Glutamatergic neuron (in vitro differentiated cells): ENCODE measurements at regions not wholly inside any gene's neighbourhood (a gene's known extent, or its start where the extent isn't known, plus 50 kb on each side); places are given as distances from the start of the nearest gene placed in this dataset.

ENCODE experiments used
- DNase-seq: peaks from one replicate; pipeline ENCODE4 v3.0.0; 2022
- H3K27ac Mint-ChIP-seq: one replicate; pipeline ENCODE4 v1.8.0; 2020; ENCODE audit warnings: mild to moderate bottlenecking, mixed read lengths, inconsistent platforms; ENCODE audit not compliant: unreplicated experiment
- H3K27me3 Mint-ChIP-seq: one replicate; pipeline ENCODE4 v1.8.0; 2020; ENCODE audit warnings: mild to moderate bottlenecking, moderate library complexity, mixed read lengths, inconsistent platforms; ENCODE audit not compliant: unreplicated experiment
- H3K36me3 Mint-ChIP-seq: one replicate; pipeline ENCODE4 v1.8.0; 2020; ENCODE audit warnings: mild to moderate bottlenecking, mixed read lengths, inconsistent platforms; ENCODE audit not compliant: unreplicated experiment
- H3K4me1 Mint-ChIP-seq: one replicate; pipeline ENCODE4 v1.8.0; 2020; ENCODE audit warnings: mild to moderate bottlenecking, low read depth, mixed read lengths, inconsistent platforms; ENCODE audit not compliant: unreplicated experiment
- H3K4me3 Mint-ChIP-seq: one replicate; pipeline ENCODE4 v1.8.0; 2020; ENCODE audit warnings: mild to moderate bottlenecking, mixed read lengths, inconsistent platforms; ENCODE audit not compliant: unreplicated experiment
- H3K9me3 Mint-ChIP-seq: one replicate; pipeline ENCODE4 v1.8.0; 2020; ENCODE audit warnings: mild to moderate bottlenecking, moderate library complexity, mixed read lengths, inconsistent platforms; ENCODE audit not compliant: unreplicated experiment
- TF ChIP-seq, protein P1 (sequence below): fragments of 200-600 bp; sonication (generic); IDR thresholded peaks from one replicate; pipeline ENCODE4 v1.5.0; 2021; ENCODE audit not compliant: partially characterized antibody, unreplicated experiment

- peaks cover 46% of the 10 kb centered on the region for H3K4me1 Mint-ChIP-seq
- DNase-seq, result no peak
- H3K4me3 Mint-ChIP-seq, result no peak overlapping the region
- H3K27ac Mint-ChIP-seq, result peak overlapping the region; percentile 79
- TF ChIP-seq, protein P1, sequence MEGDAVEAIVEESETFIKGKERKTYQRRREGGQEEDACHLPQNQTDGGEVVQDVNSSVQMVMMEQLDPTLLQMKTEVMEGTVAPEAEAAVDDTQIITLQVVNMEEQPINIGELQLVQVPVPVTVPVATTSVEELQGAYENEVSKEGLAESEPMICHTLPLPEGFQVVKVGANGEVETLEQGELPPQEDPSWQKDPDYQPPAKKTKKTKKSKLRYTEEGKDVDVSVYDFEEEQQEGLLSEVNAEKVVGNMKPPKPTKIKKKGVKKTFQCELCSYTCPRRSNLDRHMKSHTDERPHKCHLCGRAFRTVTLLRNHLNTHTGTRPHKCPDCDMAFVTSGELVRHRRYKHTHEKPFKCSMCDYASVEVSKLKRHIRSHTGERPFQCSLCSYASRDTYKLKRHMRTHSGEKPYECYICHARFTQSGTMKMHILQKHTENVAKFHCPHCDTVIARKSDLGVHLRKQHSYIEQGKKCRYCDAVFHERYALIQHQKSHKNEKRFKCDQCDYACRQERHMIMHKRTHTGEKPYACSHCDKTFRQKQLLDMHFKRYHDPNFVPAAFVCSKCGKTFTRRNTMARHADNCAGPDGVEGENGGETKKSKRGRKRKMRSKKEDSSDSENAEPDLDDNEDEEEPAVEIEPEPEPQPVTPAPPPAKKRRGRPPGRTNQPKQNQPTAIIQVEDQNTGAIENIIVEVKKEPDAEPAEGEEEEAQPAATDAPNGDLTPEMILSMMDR, result no peak
- peaks cover 25% of the 10 kb centered on the region for H3K27me3 Mint-ChIP-seq
- peaks cover 20% of the 10 kb centered on the region for H3K9me3 Mint-ChIP-seq
- H3K36me3 Mint-ChIP-seq, result no peaks in the 10 kb centered on the region
Observed at GRCh38 chr12:124434951-124435805, 132.2 kb downstream of the NCOR2 start.

DNA sequence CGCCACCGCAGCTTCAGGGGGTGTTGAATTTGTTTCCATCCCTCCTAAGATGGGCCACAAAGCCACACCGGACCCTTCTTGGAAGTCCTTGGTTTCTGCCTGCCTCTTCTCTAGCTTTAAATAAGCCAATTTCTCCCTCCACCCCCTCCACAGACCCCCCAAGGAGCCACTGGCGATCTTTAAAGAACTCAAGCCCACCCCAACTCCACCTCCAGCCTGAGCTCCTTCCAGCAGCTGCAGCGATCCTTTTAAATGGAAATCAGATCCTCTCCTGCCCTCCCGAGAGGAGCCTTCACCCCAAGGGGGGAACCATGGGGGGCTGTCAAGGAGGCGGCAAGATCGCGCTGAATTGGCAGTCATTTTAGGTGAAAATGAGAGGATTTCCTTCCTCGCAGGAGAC is 133.1 kb downstream of the NCOR2 start:
- H3K9me3 Mint-ChIP-seq, result peaks cover 20% of the 10 kb centered on the region
- H3K36me3 Mint-ChIP-seq, result no peaks in the 10 kb centered on the region
- TF ChIP-seq, protein P1, result no peak
- H3K27me3 Mint-ChIP-seq, result peaks cover 25% of the 10 kb centered on the region
- H3K4me1 Mint-ChIP-seq, result peaks cover 46% of the 10 kb centered on the region
- no peak for DNase-seq
- peak overlapping the region; percentile 79 for H3K27ac Mint-ChIP-seq
- peak overlapping the region; percentile 42 for H3K4me3 Mint-ChIP-seq

DNA sequence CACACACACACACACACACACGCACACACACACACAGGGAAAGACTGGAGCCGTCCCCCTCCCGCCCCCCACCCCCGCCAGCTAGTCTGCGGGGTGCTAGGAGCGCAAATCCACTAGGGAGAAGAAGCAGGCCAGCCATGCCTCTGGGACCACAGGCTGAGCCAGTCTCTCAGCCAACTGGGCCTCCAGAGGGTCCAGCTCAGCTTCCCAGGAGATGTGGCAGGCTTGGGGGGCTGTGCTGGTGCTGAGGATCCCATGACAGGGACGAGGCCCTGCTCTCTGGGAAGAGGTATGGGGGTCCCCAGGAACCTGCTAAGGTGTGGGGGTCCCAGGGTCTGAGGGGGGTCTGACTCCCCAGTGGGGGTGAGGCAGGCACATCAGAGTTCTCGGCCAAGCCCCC is 133.5 kb downstream of the NCOR2 start:
- Mint-ChIP-seq H3K27me3 (peaks cover 25% of the 10 kb centered on the region), H3K4me3 (no peak overlapping the region), H3K27ac (no peak overlapping the region), H3K4me1 (peaks cover 46% of the 10 kb centered on the region), H3K9me3 (peaks cover 20% of the 10 kb centered on the region), H3K36me3 (no peaks in the 10 kb centered on the region)
- TF ChIP-seq, protein P1, result no peak
- no peak for DNase-seq

DNA sequence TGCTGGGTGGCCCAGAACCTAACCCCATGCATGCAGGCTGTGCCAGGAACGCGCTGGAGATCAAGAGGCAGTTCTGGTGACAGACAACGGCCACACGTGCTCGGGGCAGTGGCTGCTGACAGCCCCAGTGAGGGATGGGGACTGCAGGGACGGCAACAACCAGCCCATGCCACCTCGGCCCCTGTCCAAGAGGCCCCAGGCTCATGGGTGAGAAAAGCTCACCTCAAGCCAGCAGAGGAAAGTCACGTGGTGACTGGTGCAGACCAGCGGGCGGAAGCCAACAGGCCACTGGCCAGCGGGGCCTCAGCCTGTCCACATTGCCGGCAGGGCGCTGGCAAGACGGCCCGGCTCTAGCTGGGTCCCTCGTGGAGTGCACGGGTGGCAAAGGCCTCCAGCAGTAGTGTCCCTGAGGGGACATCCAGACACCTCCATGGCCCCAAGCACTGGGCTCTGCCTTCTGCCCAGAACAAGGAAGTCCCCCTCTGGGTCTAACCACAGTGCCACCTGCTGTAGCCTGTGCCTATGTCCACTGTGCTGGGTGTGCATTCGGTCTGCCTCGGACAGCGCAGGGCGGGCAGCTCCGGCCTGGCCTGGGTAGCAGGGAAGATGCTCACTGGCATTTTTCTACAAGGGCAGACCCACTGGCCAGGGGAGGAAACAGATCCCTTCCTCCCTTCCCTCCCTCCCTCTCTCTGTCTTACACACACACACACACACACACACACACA is 134.1 kb downstream of the NCOR2 start:
- Mint-ChIP-seq H3K27me3 (peaks cover 29% of the 10 kb centered on the region), H3K36me3 (no peaks in the 10 kb centered on the region), H3K4me1 (peaks cover 50% of the 10 kb centered on the region), H3K4me3 (no peak overlapping the region), H3K9me3 (peaks cover 22% of the 10 kb centered on the region), H3K27ac (no peak overlapping the region)
- TF ChIP-seq, protein P1, result no peak
- no peak for DNase-seq

DNA sequence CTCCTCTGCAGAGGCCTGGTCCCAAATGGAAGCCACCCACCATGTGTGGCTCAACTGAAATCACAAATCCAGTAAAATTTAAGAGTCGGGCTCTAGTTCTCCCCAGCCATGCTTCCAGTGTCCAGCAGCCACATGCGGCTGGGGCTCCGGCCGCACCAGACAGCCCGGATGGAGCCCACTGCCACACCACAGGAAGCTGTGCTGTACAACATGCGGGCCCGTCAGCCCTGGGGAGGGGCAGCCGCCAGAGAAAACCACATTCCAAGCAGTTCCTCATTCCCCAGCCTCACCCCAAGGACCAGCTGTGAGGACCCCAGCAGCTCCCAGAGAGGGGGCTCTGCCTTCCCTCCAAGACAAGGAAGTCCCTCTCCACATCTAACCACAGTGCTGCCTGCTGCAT is 135.0 kb downstream of the NCOR2 start:
- Mint-ChIP-seq H3K4me3 (no peak overlapping the region), H3K36me3 (no peaks in the 10 kb centered on the region), H3K27ac (peak overlapping the region; percentile 83), H3K4me1 (peaks cover 54% of the 10 kb centered on the region), H3K9me3 (peaks cover 26% of the 10 kb centered on the region), H3K27me3 (peaks cover 30% of the 10 kb centered on the region)
- TF ChIP-seq, protein P1, result no peak
- DNase-seq, result no peak
